H9 (cell line): ENCODE measurements at regions not wholly inside any gene's neighbourhood (a gene's known extent, or its start where the extent isn't known, plus 50 kb on each side); places are given as distances from the start of the nearest gene placed in this dataset.

Experiments
- DNase-seq: peaks from one replicate; pipeline ENCODE4 v3.0.0-alpha.2; 2017
- H2AFZ ChIP-seq: one replicate; pipeline ENCODE4 v1.6.1; 2013; ENCODE audit warnings: mild to moderate bottlenecking, low read length, control low read depth, moderate library complexity
- H2AK5ac ChIP-seq: 2 replicates; pipeline ENCODE4 v1.6.1; 2013; ENCODE audit warnings: low read length, control low read depth, mixed read lengths; ENCODE audit not compliant: insufficient read length
- H2BK120ac ChIP-seq: one replicate; pipeline ENCODE4 v1.6.1; 2013; ENCODE audit warnings: low read depth, mild to moderate bottlenecking, low read length, control low read depth, inconsistent platforms; ENCODE audit not compliant: poor library complexity, severe bottlenecking
- H2BK12ac ChIP-seq: 2 replicates; pipeline ENCODE4 v1.6.1; 2013; ENCODE audit warnings: low read length, control low read depth, mixed read lengths, low read depth; ENCODE audit not compliant: insufficient read length
- H2BK15ac ChIP-seq: 2 replicates; pipeline ENCODE4 v1.6.1; 2013; ENCODE audit warnings: low read depth, low read length, control low read depth
- H2BK20ac ChIP-seq: one replicate; pipeline ENCODE4 v1.6.1; 2013; ENCODE audit warnings: low read depth, mild to moderate bottlenecking, low read length, control low read depth, inconsistent platforms; ENCODE audit not compliant: poor library complexity, severe bottlenecking
- H2BK5ac ChIP-seq: 2 replicates; pipeline ENCODE4 v1.6.1; 2013; ENCODE audit warnings: low read length, control low read depth, mixed read lengths; ENCODE audit not compliant: insufficient read length
- H3K14ac ChIP-seq: 2 replicates; pipeline ENCODE4 v1.6.1; 2013; ENCODE audit warnings: low read length, control low read depth; ENCODE audit not compliant: insufficient read depth
- H3K18ac ChIP-seq: 2 replicates; pipeline ENCODE4 v1.6.1; 2013; ENCODE audit warnings: low read depth, mild to moderate bottlenecking, mixed read lengths, low read length, control low read depth; ENCODE audit not compliant: insufficient read length
- H3K23ac ChIP-seq: 2 replicates; pipeline ENCODE4 v1.6.1; 2013; ENCODE audit warnings: low read length, control low read depth, mixed read lengths, low read depth; ENCODE audit not compliant: insufficient read length
- H3K23me2 ChIP-seq: 2 replicates; pipeline ENCODE4 v1.6.1; 2013; ENCODE audit warnings: low read depth, mild to moderate bottlenecking, mixed read lengths, low read length, control low read depth; ENCODE audit not compliant: insufficient read length, poor library complexity, severe bottlenecking
- H3K27ac ChIP-seq: 2 replicates; pipeline ENCODE4 v1.5.1; 2013; ENCODE audit warnings: low read length, control low read depth, mixed read lengths, low read depth; ENCODE audit not compliant: insufficient read length
- H3K27me3 ChIP-seq: 2 replicates; pipeline ENCODE4 v1.6.1; 2013; ENCODE audit warnings: low read length, control low read depth, inconsistent platforms; ENCODE audit not compliant: insufficient read depth
- H3K4ac ChIP-seq: 2 replicates; pipeline ENCODE4 v1.6.1; 2013; ENCODE audit warnings: low read depth, mild to moderate bottlenecking, control low read depth, inconsistent platforms, low read length, moderate library complexity
- H3K4me1 ChIP-seq: 2 replicates; pipeline ENCODE4 v1.6.1; 2013; ENCODE audit warnings: low read length, control low read depth, inconsistent platforms; ENCODE audit not compliant: insufficient read depth
- H3K4me2 ChIP-seq: 2 replicates; pipeline ENCODE4 v1.6.1; 2013; ENCODE audit warnings: low read length, control low read depth, mixed read lengths; ENCODE audit not compliant: insufficient read length, insufficient read depth
- H3K56ac ChIP-seq: 2 replicates; pipeline ENCODE4 v1.6.1; 2013; ENCODE audit warnings: low read depth, mild to moderate bottlenecking, mixed read lengths, low read length, control low read depth; ENCODE audit not compliant: insufficient read length
- H3K79me1 ChIP-seq: 2 replicates; pipeline ENCODE4 v1.6.1; 2013; ENCODE audit warnings: low read depth, mild to moderate bottlenecking, moderate library complexity, low read length, control low read depth, inconsistent platforms; ENCODE audit not compliant: insufficient read depth, poor library complexity, severe bottlenecking
- H3K79me2 ChIP-seq: 2 replicates; pipeline ENCODE4 v1.6.1; 2013; ENCODE audit warnings: low read length, control low read depth, inconsistent platforms; ENCODE audit not compliant: insufficient read depth
- H3K9ac ChIP-seq: 2 replicates; pipeline ENCODE4 v1.6.1; 2013; ENCODE audit warnings: low read length, control low read depth, mixed read lengths; ENCODE audit not compliant: insufficient read length; ENCODE audit errors: extremely low read depth
- H3K9me3 ChIP-seq: one replicate; pipeline ENCODE4 v1.6.1; 2013; ENCODE audit warnings: low read depth, low read length, inconsistent platforms; ENCODE audit not compliant: control insufficient read depth
- H3T11ph ChIP-seq: one replicate; pipeline ENCODE4 v1.6.1; 2013; ENCODE audit warnings: mild to moderate bottlenecking, low read length, control low read depth, inconsistent platforms
- H4K20me1 ChIP-seq: one replicate; pipeline ENCODE4 v1.6.1; 2013; ENCODE audit not compliant: control insufficient read depth, insufficient read length, insufficient read depth
- H4K5ac ChIP-seq: 2 replicates; pipeline ENCODE4 v1.6.1; 2013; ENCODE audit warnings: low read depth, mild to moderate bottlenecking, mixed read lengths, low read length, control low read depth; ENCODE audit not compliant: insufficient read length
- H4K8ac ChIP-seq: replicated peaks from 2 replicates; pipeline ENCODE4 v1.6.1; 2013; ENCODE audit warnings: low read length, control low read depth, mixed read lengths, low read depth; ENCODE audit not compliant: insufficient read length
- H4K91ac ChIP-seq: 2 replicates; pipeline ENCODE4 v1.6.1; 2013; ENCODE audit warnings: low read depth, mild to moderate bottlenecking, moderate library complexity, mixed read lengths, low read length, control low read depth; ENCODE audit not compliant: insufficient read length
- H3K27ac Mint-ChIP-seq, 3 experiments: 2 replicates in 2 of 3; 3 replicates in 1 of 3; pipeline ENCODE4 v1.8.0; 2020 to 2021; ENCODE audit warnings: mixed read lengths in 3 of 3, mild to moderate bottlenecking in 1 of 3, moderate library complexity in 1 of 3
- H3K27me3 Mint-ChIP-seq: 2 replicates; pipeline ENCODE4 v1.8.0; 2021; ENCODE audit warnings: low read depth, mild to moderate bottlenecking, moderate library complexity, mixed read lengths
- H3K36me3 Mint-ChIP-seq, 3 experiments: 2 replicates in 2 of 3; 3 replicates in 1 of 3; pipeline ENCODE4 v1.8.0; 2020 to 2021; ENCODE audit warnings: low read depth in 3 of 3, mixed read lengths in 3 of 3; ENCODE audit not compliant: insufficient read depth in 1 of 3
- H3K4me1 Mint-ChIP-seq, 2 experiments: 2 replicates each; pipeline ENCODE4 v1.8.0; 2020; ENCODE audit warnings: mixed read lengths in 2 of 2
- H3K4me3 Mint-ChIP-seq, 2 experiments: 2 replicates in 1 of 2; 3 replicates in 1 of 2; pipeline ENCODE4 v1.8.0; 2020 to 2021; ENCODE audit warnings: mild to moderate bottlenecking in 2 of 2, mixed read lengths in 2 of 2, moderate library complexity in 1 of 2
- H3K9me3 Mint-ChIP-seq, 2 experiments: 2 replicates in 1 of 2; 3 replicates in 1 of 2; pipeline ENCODE4 v1.8.0; 2020; ENCODE audit warnings: mild to moderate bottlenecking in 2 of 2, mixed read lengths in 2 of 2, moderate library complexity in 1 of 2
- CTCF ChIP-seq: fragments of 200-600 bp; sonication (generic); conservative IDR thresholded peaks from 3 replicates; pipeline ENCODE4 v1.8.0; 2021; ENCODE audit warnings: antibody characterized with exemption, mild to moderate bottlenecking
- WGBS: extraction: QIAGEN DNeasy Blood & Tissue Kit; methylation state at CpG from one replicate; pipeline ENCODE4 v1.1.7; 2013; ENCODE audit warnings: missing lambda C conversion rate, low lambda C conversion rate, mixed read lengths; ENCODE audit not compliant: insufficient read length; ENCODE audit errors: extremely low coverage; 5-methylcytosine and 5-hydroxymethylcytosine counted together

DNA sequence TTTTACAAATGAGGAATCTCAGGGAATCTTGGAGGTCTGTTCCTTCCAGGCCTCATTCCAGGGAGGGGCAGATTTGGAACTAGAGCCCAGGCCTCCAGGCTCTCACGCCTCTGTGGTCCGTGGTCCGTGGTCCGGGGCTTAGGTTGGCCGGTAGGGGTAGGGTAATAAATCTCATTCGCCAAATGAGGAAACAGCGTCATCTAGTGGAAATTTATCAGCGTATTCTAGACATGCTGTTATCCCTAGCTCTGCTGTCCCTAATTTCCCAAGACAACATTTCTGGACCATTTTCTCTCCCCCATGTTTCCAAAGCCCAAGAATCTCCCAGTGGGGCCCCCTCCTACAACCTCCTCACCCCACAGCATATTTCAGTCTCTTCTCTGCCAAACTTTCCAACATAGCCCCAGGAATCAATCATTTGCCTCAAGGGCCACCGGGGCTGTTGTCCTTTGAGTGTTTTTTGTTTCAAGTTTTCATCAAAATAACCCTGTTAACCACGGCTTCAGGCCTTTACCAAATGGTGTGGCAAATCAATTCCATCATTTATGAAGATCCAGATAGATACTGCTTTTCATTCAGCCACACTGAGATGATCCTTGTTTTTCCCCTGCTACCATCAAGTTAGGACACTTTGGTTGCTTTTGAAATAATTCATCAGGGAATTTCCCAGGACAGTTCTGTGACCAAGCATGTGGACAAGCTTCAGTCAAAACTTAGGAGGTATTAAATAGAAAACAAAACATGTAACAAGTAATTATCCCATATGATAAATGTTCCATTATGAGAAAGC is 126.8 kb downstream of the ALDH8A1 start:
- Histone ChIP-seq H2BK12ac (no peak overlapping the region), H2BK15ac (no peak overlapping the region), H4K20me1 (no peaks in the 10 kb centered on the region), H2BK20ac (no peak overlapping the region), H4K91ac (no peak overlapping the region), H3K18ac (no peak overlapping the region), H2AK5ac (no peak overlapping the region), H2BK5ac (no peak overlapping the region), H3K9me3 (no peaks in the 10 kb centered on the region), H3K4me2 (no peak overlapping the region), H3K4me1 (no peaks in the 10 kb centered on the region), H3K79me1 (no peaks in the 10 kb centered on the region), H3T11ph (no peak overlapping the region), H3K4ac (no peak overlapping the region), H2AFZ (no peak overlapping the region), H2BK120ac (no peak overlapping the region), H3K14ac (no peak overlapping the region), H4K8ac (no peak overlapping the region), H3K27ac (no peak overlapping the region), H3K27me3 (no peaks in the 10 kb centered on the region), H4K5ac (no peak overlapping the region), H3K23ac (no peak overlapping the region), H3K9ac (no peak overlapping the region), H3K56ac (no peak overlapping the region), H3K23me2 (no peaks in the 10 kb centered on the region), H3K79me2 (no peaks in the 10 kb centered on the region)
- Mint-ChIP-seq H3K4me1 (peaks cover 0 to 12% of the 10 kb centered on the region in 2 experiments; a peak in 2 of 4 replicates), H3K27me3 (no peaks in the 10 kb centered on the region), H3K4me3 (no peak overlapping the region), H3K27ac (no peak overlapping the region), H3K36me3 (peaks cover 2 to 5% (median 2%) of the 10 kb centered on the region in 3 experiments; a peak in 5 of 7 replicates), H3K9me3 (peaks cover 10 to 11% of the 10 kb centered on the region in 2 experiments; a peak in 4 of 5 replicates)
- peak; percentile 93 for TF ChIP-seq CTCF
- no CpG with 5 or more reads among the region's 10 CpGs for WGBS
- DNase-seq: peak; percentile 74
